Stimulated activated naive B cell treated with anti-CD40 and anti-IgM and Interleukin-4, amounts not matched to agents 10 μg/mL and 1 μg/mL and 100 μg/mL, for 72 hours (primary cell): ENCODE measurements at regions not wholly inside any gene's neighbourhood (a gene's known extent, or its start where the extent isn't known, plus 50 kb on each side); places are given as distances from the start of the nearest gene placed in this dataset.
"Not testable (repeated sequence)": the region's sequence is repeated elsewhere in the genome, so short reads cannot be mapped to it uniquely, and the experiment has no call there.

Experiments
- ATAC-seq, 2 donors: fragments of 150-1000 bp; cut with Tn5 transposase; replicated peaks; 2 replicates each; pipeline ENCODE4 v1.10.0; 2021; ENCODE audit warnings: moderate library complexity in 1 of 2
- DNase-seq: peaks from one replicate; pipeline ENCODE4 v3.0.0; 2021
- H3K27ac Mint-ChIP-seq: one replicate; pipeline ENCODE4 v1.8.0; 2022; ENCODE audit warnings: mild to moderate bottlenecking, mixed read lengths
- H3K27me3 Mint-ChIP-seq, 2 donors: one replicate each; pipeline ENCODE4 v1.8.0; 2022; ENCODE audit warnings: mixed read lengths in 2 of 2
- H3K36me3 Mint-ChIP-seq, 2 donors: one replicate each; pipeline ENCODE4 v1.8.0; 2022; ENCODE audit warnings: mixed read lengths in 2 of 2, mild to moderate bottlenecking in 1 of 2
- H3K4me1 Mint-ChIP-seq, 2 donors: one replicate each; pipeline ENCODE4 v1.8.0; 2022; ENCODE audit warnings: mixed read lengths in 2 of 2, mild to moderate bottlenecking in 1 of 2
- H3K4me3 Mint-ChIP-seq, 2 donors: one replicate each; pipeline ENCODE4 v1.8.0; 2022; ENCODE audit warnings: mild to moderate bottlenecking in 2 of 2, mixed read lengths in 2 of 2, moderate library complexity in 1 of 2
- H3K9me3 Mint-ChIP-seq, 2 donors: one replicate each; pipeline ENCODE4 v1.8.0; 2022; ENCODE audit warnings: mixed read lengths in 2 of 2, mild to moderate bottlenecking in 1 of 2

GRCh38 chr17:45554479-45554878 lies 64.0 kb upstream of the PLEKHM1 start:
- H3K36me3 Mint-ChIP-seq, ATAC-seq, H3K27me3 Mint-ChIP-seq, DNase-seq, H3K9me3 Mint-ChIP-seq, H3K4me3 Mint-ChIP-seq, H3K4me1 Mint-ChIP-seq, H3K27ac Mint-ChIP-seq: not testable (repeated sequence)

GRCh38 chr17:45558821-45559220 lies 68.3 kb upstream of the PLEKHM1 start:
- not testable (repeated sequence) for H3K27ac Mint-ChIP-seq, H3K9me3 Mint-ChIP-seq, H3K4me3 Mint-ChIP-seq, H3K36me3 Mint-ChIP-seq, H3K4me1 Mint-ChIP-seq, DNase-seq, ATAC-seq, H3K27me3 Mint-ChIP-seq

- DNase-seq, H3K36me3 Mint-ChIP-seq, H3K27ac Mint-ChIP-seq, H3K9me3 Mint-ChIP-seq, H3K4me3 Mint-ChIP-seq, H3K27me3 Mint-ChIP-seq, ATAC-seq: not testable (repeated sequence)
- peaks cover 6 to 15% of the 10 kb centered on the region in 2 donors for H3K4me1 Mint-ChIP-seq
These were observed 72.3 kb upstream of the PLEKHM1 start for GRCh38 chr17:45562868-45563267.

GRCh38 chr17:45563283-45563682 lies 72.8 kb upstream of the PLEKHM1 start:
- ATAC-seq, H3K9me3 Mint-ChIP-seq: not testable (repeated sequence)
- H3K4me1 Mint-ChIP-seq = peaks cover 6 to 18% of the 10 kb centered on the region in 2 donors

GRCh38 chr17:45568275-45568674 lies 77.8 kb upstream of the PLEKHM1 start:
- DNase-seq, H3K27me3 Mint-ChIP-seq, H3K36me3 Mint-ChIP-seq, H3K27ac Mint-ChIP-seq, H3K9me3 Mint-ChIP-seq, ATAC-seq, H3K4me3 Mint-ChIP-seq: not testable (repeated sequence)
- H3K4me1 Mint-ChIP-seq = peaks cover 8 to 24% of the 10 kb centered on the region in 2 donors

More at GRCh38 chr17:45563283-45563682, 72.8 kb upstream of the PLEKHM1 start:
- DNase-seq, H3K27ac Mint-ChIP-seq, H3K4me3 Mint-ChIP-seq, H3K27me3 Mint-ChIP-seq, H3K36me3 Mint-ChIP-seq: not testable (repeated sequence)

- H3K36me3 Mint-ChIP-seq = peaks cover 19 to 23% of the 10 kb centered on the region in 2 donors
- not testable (repeated sequence) for DNase-seq, ATAC-seq, H3K27ac Mint-ChIP-seq, H3K9me3 Mint-ChIP-seq, H3K4me3 Mint-ChIP-seq, H3K27me3 Mint-ChIP-seq
- H3K4me1 Mint-ChIP-seq = peaks cover 42 to 52% of the 10 kb centered on the region in 2 donors
These were observed 82.8 kb upstream of the PLEKHM1 start for GRCh38 chr17:45573326-45573725.

GRCh38 chr17:45573924-45574770 lies 83.6 kb upstream of the PLEKHM1 start:
- Mint-ChIP-seq H3K9me3 (no peaks in the 10 kb centered on the region), H3K27me3 (no peaks in the 10 kb centered on the region), H3K4me3 (no peak overlapping the region), H3K36me3 (peaks cover 17 to 28% of the 10 kb centered on the region in 2 donors), H3K27ac (peak overlapping the region; percentile 76), H3K4me1 (peaks cover 46 to 57% of the 10 kb centered on the region in 2 donors)
- DNase-seq (no peak), ATAC-seq (no peak)

GRCh38 chr17:45575126-45575885 lies 84.8 kb upstream of the PLEKHM1 start:
- Mint-ChIP-seq H3K27ac (peak overlapping the region; percentile 75), H3K4me3 (no peak overlapping the region), H3K4me1 (peaks cover 56 to 68% of the 10 kb centered on the region in 2 donors), H3K27me3 (no peaks in the 10 kb centered on the region), H3K36me3 (peaks cover 21 to 35% of the 10 kb centered on the region in 2 donors), H3K9me3 (no peaks in the 10 kb centered on the region)
- ATAC-seq = peak; percentile 99 to 100
- peak; percentile 49 for DNase-seq

GRCh38 chr17:45576527-45577307 lies 86.2 kb upstream of the PLEKHM1 start:
- H3K9me3 Mint-ChIP-seq, H3K4me3 Mint-ChIP-seq, ATAC-seq, H3K27ac Mint-ChIP-seq, DNase-seq, H3K27me3 Mint-ChIP-seq: not testable (repeated sequence)
- Mint-ChIP-seq H3K4me1 (peaks cover 61 to 79% of the 10 kb centered on the region in 2 donors), H3K36me3 (peaks cover 31 to 46% of the 10 kb centered on the region in 2 donors)

- ATAC-seq = no peak
- Mint-ChIP-seq H3K36me3 (peaks cover 39 to 49% of the 10 kb centered on the region in 2 donors), H3K27me3 (no peaks in the 10 kb centered on the region), H3K27ac (no peak overlapping the region), H3K4me1 (peaks cover 61 to 89% of the 10 kb centered on the region in 2 donors), H3K4me3 (no peak overlapping the region), H3K9me3 (no peaks in the 10 kb centered on the region)
- no peak for DNase-seq
These were observed 87.2 kb upstream of the PLEKHM1 start for GRCh38 chr17:45577571-45578279.

- ATAC-seq (no peak), DNase-seq (no peak)
- no peaks in the 10 kb centered on the region for H3K27me3 Mint-ChIP-seq
- H3K27ac Mint-ChIP-seq = peak overlapping the region; percentile 5
- H3K9me3 Mint-ChIP-seq = no peaks in the 10 kb centered on the region
- no peak overlapping the region for H3K4me3 Mint-ChIP-seq
- H3K36me3 Mint-ChIP-seq = peaks cover 39 to 44% of the 10 kb centered on the region in 2 donors
- peaks cover 60 to 90% of the 10 kb centered on the region in 2 donors for H3K4me1 Mint-ChIP-seq
These were observed 88.3 kb upstream of the PLEKHM1 start for GRCh38 chr17:45578516-45579455.

- H3K27ac Mint-ChIP-seq = peak overlapping the region; percentile 4
- H3K4me3 Mint-ChIP-seq = no peak overlapping the region
- no peak for DNase-seq
- no peaks in the 10 kb centered on the region for H3K27me3 Mint-ChIP-seq
- ATAC-seq = no peak
- peaks cover 54 to 85% of the 10 kb centered on the region in 2 donors for H3K4me1 Mint-ChIP-seq
- H3K36me3 Mint-ChIP-seq = peaks cover 37% of the 10 kb centered on the region in 2 donors
- no peaks in the 10 kb centered on the region for H3K9me3 Mint-ChIP-seq
These were observed 89.3 kb upstream of the PLEKHM1 start for GRCh38 chr17:45579529-45580495.
